NCI-H146 treated with DMSO at 0.1 percent for 48 hours (cell line): ENCODE measurements at regions not wholly inside any gene's neighbourhood (a gene's known extent, or its start where the extent isn't known, plus 50 kb on each side); places are given as distances from the start of the nearest gene placed in this dataset.
"Not testable (repeated sequence)": the region's sequence is repeated elsewhere in the genome, so short reads cannot be mapped to it uniquely, and the experiment has no call there.

Source experiments
- DNase-seq: peaks from one replicate; lab custom pipeline; 2025; ENCODE audit not compliant: unreplicated experiment; lab: John Stamatoyannopoulos, UW

DNA sequence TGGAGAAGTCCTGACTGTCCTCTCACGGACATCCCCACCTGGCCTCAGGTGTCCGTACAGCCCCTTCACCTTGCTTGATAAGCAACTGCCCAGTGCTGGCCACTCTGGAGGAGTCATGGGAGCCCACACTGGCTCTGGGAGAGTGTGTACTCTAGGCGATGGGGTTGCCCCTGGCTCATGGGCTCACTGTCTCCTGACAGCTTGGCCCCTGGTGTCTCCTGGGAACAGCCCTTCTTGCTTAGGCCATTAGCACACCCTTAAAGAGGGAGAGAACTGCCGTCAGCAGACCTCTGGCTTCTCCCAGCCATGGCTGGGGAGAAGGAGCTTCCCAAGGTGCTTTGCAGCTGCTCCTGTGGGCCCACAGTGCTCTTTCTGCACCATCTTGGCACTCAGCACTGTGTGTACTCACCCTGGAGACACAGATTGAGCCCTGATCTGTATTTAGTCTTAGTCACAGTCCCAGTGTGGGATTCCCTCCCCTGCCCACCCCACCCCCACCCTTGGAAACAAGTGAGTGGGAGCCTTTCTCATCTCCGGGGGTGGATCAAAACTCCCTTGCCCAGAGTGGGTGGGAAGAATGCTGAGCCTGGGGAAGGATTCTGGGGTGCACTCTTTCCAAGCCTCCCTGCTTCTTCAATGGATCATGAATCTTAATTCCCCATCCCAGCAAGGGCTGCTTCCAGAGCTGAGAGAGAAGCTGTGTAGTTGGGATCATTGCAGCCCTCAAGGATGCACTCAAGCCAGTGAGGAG lies 83.5 kb upstream of the ADPGK start:
- no peak for DNase-seq

DNA sequence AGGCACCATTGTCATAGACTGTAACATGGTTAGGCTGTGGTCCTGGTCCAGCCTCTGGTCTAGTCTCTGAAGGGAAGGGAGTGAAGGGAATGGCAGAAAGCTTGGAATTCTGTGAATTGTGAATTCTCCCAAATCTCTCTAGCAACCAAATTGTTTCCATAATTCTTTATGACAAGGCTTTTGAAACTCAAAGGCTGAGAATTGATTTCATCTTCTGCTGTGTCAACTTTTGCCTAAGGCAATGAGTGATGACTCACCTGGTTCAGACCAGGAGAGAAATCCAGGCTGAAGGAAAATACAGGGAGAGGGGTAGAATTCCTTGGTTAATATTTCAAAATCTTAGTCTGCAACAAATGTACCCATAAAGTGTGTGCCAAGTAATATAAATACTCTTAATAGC lies 82.6 kb upstream of the ADPGK start:
- DNase-seq, result no peak

DNA sequence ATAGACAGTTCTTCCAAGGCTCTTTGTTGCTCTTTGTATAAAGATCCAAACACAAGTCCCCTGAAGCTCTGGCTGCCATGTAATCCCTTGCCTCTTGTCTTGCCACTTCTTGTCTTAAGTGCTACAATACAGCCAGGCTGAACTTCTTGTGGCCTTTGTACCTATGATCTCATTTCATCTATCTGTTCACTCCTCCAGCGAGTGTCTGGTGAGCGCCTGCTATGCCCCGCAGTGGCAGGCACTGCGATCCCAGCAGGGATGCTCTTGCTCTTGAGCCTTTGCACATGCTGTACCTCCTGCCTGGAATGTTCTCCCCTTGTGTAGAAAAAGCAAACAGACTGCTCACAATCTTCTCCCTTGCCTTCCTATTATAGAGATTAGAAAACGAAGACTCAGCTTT lies 81.9 kb upstream of the ADPGK start:
- no peak for DNase-seq

DNA sequence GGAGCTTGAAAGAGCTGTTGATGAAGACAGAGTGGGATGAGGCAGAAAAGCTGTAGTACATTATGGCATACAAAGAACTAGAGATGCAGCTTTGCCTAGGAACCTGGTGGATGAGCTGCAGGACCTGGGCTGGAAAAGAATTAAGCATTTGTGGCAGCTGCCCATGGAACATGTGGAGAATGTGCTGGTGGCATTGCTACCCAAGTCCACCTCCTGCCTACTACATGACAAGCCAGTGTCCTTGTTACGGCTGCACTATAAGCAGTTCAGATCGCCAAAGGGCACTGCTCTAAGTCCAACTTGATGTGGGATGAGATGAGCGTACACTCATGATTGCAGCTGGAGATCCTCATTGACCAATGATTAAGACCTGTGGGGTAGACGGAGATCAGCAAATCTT lies 81.1 kb upstream of the ADPGK start:
- DNase-seq, result no peak

DNA sequence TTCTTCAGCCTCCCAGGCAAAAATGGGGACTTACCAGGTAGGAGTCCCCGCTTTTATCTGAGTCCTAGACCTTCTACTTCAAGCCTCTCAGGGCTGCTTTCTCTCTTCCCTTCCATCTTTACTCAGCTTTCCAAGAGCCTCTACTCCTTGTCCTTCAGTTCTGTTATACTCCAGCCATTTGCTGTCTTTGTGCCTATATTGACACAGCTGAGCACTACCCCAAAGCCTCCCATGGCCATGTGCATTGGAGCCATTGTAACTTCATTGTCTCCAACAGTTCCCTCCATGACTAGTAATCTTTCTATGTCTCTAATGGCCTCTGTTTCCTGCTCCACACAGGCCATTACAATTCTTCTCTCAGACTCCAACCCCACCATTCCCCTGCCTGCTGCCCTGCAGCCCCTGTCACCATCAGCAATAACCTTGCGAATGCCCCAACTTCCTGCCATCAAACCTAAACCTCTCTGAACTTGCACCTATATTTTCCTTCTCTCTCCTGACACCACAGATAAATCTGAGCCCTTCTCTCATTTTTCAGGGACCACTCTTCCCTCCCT lies 77.9 kb upstream of the ADPGK start:
- DNase-seq, result no peak

DNA sequence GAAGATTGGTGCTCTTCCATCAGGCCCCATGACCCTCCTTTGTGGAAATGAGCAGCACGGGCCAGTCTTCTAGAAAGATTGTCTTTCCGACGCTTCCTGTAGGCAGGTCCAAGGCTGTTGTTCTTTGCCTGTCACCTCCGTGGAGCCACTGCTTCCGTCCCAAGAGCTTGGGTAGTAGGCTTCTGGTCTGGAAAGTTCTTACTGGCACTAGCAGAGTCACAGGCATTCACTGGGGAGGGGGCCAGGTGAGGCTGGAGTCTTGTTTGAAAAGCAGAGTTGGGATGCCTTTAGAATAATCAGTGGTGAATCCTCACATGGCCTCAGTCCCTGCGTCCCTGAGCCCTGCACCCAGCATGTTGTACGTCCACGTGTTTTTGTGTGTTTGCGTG lies 76.2 kb upstream of the ADPGK start:
- no peak for DNase-seq

DNA sequence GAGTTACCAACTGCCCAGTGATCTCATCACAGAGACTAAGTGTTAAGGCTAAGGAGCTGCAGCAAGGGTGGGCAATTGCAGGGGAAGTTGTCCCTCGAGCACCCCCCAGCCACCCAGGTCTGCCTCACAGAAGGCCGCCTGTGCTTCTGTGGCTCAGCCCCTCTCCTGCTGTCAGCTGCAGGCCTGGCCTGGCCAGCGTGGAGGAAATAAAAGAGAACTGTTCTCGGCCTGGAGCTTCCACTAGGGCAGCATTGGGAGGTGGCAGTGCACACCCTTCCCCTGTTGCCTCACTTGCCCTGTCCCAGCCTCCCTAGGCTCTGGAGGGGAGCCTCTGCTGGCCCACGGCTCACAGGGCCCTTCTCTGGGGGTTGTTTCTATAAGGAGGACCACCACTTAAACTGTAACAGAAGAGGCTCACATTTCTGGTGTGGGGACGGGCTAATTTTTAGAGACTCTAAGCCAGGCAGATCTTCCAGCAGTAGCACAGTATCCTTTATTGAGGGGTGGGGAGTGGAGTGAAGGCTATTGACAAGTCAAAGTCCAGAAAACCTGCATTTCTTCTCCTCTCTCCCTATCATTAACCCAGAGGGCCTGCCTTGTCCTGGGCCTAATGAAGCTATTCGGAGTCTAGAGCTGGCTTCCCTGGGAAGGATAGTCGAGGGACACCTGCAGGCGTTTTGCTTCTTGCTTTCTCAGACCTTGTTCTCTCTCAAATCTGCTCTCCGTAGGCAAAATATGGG lies 75.6 kb upstream of the ADPGK start:
- no peak for DNase-seq

DNA sequence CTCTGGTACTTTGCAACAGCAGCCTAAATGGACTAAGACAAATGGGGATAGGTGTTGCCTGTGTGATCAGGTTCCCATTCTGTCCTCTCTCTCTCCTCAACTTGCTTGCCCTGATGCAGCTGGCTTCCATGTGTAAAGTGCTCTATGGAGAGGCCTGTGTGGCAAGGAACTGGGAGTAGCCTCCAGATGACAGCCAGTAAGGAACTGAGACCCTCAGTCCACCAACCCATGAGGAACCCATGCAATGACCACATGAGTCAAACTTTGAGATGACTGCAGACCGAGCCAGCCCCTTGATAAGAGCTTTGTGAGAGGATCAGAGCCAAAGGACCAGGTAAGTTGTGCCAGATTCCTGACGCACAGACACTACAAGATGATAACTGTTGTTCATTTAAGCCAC lies 74.6 kb upstream of the ADPGK start:
- no peak for DNase-seq

DNA sequence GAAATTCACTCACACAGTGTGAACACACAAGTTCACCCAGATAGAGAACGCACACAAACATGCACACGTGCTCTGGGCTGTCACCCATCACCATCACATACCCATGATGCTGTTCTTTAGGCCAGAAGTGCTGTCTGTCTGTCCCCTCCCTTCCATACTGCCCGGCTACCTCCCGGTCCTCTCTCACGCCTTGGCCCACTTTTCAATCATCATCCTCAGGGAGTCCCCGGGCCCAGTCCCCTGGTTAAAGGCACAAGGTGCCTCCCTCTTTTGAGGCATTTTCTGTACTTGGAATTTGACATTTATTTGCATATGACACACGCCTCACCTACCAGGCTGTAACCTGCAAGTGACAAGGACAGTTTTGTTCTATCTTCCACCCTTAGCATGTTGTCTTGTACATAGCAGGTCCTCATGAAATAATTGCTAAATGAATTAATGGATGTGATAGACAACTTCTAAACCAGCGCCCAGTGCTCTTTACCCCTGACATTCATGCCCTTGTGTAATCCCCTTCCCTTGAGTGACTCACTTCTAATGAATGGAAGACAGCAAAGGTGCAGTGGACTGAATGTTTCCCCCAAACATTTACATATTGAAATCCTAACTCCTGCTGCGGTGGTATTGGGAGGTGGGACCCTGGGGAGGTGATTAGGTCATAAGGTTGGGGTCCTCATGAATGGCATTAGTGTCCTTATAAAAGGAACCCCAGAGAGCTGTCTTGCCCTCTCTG lies 73.9 kb upstream of the ADPGK start:
- no peak for DNase-seq

DNA sequence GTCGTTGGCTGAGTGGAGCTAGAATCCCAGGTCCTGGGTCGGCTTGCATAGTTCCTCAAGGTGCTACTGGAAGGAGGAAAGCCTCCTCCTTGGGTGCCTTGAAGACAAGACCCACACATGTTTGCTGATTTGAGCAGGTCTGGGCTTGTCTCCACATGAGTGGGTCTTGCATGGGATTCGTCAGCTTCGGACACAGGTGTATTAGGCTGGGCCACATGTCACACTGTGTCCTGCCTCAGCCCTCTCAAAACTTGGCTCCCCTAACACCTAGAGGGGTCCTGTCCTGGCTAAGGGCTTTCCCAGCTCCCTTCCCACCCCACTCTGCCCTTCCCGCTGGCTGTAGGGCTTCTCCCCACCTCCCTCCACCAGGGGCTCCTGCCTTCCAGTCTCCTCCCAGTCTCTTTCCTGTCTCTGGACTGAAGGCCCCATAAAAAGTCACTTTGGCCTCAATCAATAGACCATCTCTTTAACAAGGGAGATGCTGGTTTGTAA lies 73.0 kb upstream of the ADPGK start:
- DNase-seq, result no peak

DNA sequence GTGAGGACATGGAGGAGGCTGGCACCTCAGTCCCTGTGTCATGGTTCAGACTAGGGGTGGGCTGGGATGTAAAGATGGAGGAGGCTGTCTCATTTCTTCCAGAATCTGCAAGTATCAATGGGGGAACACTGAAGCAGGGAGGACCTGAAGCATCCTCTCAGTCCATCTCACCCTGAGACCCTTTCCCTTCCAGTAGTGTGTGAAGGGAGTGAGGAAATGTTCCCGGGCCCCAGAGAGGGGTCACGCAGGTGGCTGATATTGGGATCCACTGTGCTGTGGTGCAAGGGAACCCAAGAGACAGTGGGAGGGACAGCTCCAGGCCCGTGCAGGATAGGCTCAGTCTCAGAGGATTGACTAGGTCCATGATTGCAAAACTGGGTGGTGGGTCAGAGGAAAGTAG lies 72.2 kb upstream of the ADPGK start:
- DNase-seq, result no peak

DNA sequence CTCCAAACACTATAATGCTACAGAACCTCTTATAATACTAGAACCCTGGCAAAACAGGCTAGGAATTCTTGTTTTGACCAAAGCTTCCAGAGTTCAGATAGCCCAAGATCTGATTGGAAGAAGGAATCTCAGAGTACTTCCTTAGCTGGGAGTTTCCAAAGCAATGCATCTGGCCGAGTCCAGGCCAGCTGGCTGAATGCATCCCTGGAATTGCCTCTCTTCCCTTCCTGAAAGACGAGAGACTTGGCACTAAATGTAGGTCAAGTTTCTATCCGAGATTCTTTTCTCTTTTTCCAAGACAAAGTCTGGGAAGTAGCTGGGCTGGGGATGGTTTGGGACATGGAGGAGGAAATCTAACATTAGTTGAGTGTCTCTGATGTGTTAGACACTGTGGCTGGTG lies 68.7 kb upstream of the ADPGK start:
- DNase-seq, result no peak

DNA sequence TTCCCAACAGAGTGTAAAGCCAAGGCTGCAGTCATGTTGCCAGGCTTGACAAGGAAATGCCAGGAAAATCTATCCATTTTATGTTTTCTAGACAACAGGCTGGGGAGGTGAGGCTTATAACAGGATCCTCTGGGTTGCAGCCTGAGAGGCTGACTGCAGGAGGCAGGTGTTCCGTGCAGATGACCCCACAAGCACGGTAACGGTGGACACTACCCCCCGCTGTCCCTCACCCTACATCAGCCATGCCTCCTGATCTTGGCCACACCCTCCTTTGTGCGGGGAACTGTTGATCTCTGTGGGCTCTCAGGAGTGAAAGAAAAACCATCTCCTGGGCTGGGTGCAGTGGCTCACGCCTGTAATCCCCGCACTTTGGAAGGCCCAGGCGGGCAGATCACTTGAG lies 68.0 kb upstream of the ADPGK start:
- DNase-seq, result no peak

DNA sequence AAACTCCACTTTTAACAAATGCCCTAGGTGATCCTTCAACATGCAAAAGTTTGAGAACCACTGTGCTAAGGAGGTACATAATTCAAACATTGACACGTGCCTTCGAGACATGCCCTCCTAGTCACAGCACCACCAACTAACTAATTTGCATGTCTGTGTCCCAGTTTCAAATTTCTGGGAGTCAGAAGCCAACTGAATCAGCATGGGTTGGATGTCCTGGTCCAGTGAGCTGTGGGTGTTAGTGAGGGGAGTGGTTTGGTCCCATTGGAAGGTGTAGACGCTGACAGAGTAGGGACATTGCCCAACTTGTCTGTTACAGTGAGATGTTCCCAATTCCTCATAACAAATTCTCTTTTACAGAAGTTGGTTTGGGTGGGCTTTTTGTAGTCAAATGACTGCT lies 67.3 kb upstream of the ADPGK start:
- DNase-seq, result no peak

DNA sequence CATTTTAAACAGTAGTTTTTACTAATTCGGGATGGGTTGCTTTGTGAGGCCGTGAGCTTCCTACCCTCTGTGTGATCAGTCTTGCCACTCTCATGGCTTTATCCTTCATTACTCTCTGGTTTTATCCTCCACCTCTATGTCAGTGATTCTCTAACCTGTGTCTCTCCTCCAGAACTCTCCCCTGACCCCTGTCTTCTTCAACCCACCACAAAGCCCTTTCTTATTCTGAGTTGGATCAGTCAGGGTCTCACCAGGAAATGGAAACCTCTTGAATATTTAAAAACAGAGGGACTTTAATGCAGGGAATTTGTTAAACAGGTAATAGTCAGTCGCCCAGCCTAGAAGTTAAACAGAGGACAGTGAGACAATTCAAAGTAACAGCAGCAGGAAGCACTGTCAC lies 64.2 kb upstream of the ADPGK start:
- no peak for DNase-seq

DNA sequence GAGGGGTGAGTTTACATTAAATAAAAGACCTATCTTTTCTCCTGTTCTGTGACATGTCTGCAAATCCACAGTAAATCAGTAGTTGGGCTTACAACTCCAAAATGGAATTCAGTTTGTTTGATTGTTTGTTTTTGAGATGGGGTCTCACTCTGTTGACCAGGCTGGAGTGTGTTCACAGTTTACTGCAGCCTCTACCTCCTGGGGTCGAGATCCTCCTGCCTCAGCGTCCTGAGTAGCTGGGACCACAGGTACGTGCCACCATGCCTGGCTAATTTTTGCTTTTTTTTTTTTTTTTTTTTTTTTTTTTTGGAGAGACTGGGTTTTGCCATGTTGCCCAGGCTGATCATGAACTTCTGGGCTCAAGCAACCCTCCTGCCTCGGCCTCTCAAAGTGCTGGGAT lies 63.5 kb upstream of the ADPGK start:
- DNase-seq, result no peak

DNA sequence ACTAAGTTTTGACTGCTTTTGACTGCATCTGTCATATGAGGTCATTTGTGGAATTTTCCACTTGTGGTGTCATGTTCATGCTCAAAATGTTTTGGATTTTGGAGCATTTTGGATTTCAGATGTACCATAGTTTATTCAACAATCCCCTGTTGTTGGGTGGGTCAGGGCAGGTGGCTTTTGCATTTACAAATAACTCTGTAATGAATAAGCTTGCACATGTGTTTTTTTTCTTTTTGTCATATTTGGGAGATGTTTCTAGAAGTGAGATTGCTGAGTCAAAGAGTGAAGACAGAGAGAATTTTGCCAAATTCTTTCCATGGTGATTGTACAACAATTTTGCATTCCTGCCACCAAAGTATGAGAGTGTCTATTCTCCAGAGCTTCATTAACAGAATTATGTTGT lies 62.4 kb upstream of the ADPGK start:
- no peak for DNase-seq

DNA sequence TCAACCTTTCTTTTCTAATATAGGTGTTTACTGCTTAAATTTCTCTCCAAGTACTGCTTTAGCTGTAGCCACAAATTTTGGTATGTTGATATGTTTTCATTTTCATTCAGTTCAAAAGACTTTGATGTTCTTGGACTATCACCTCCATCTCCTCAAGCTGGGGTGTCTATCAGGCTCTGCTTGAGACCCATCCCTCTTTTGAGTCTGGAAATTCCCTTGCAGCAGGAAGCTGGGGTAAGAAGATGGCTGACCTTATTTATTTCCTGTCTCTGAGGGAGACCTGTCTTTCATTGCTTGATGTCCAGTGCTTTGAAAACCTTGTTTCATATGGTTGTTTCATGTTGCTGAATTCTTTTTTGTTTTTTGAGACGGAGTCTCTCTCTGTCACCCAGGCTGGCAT lies 60.5 kb upstream of the ADPGK start:
- DNase-seq, result no peak

DNA sequence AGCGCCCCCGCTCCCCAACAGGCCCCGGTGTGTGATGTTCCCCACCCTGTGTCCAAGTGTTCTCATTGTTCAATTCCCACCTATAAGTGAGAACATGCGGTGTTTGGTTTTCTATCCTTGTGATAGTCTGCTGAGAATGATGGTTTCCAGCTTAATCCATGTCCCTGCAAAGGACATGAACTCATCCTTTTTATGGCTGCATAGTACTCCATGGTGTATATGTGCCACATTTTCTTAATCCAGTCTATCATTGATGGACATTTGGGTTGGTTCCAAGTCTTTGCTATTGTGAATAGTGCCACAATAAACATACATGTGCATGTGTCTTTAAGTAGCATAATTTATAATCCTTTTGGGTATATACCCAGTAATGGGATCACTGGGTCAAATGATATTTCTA lies 59.8 kb upstream of the ADPGK start:
- DNase-seq, result not testable (repeated sequence)

DNA sequence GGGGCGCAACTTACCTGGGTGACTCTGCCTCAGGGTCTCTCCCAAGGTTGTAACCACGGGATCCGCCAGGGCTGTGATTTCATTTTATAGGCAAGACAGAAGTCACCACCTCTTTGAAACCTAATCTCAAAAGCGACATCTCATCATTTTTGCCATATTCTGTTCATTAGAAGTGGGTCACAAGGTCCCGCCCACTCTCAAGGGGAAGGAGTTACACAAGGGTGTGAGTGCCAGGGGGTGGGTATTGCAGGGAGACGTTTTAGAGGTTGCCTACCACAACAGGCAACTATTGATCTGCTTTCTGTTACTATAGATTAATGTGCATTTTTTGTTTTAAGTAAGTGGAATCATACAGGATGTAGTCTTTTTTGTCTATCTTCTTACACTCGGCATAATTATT lies 56.6 kb upstream of the ADPGK start:
- DNase-seq, result no peak

DNA sequence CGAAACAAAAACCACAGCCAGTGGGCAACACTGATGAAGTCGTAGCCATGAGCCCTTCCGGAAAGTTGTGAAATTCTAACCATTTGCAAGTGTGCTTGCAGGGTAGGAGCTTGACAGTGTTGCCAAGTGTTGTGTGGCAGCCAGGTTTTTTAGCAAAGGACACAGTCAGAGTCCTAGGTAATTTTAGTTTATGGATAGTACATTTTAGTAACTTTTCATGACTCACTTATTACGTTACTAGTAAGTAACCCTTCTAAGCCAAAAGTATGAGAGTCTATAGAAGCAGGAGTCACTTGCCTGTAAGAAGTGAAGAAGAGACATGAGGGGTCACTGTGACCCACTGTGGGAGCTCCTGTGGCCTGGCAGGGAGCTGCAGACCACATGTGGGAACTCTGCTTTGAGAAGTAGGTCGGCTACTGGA lies 54.8 kb upstream of the ADPGK start:
- DNase-seq, result no peak
